ENCODE measurements at regions not wholly inside any gene's neighbourhood (a gene's known extent, or its start where the extent isn't known, plus 50 kb on each side); places are given as distances from the start of the nearest gene placed in this dataset.

GRCh38 chr11:79742176-79742575 lies 301.3 kb upstream of the TENM4 start:
- no peak for DNase-seq (ENCODE audit: low spot score)

- no peak for DNase-seq (ENCODE audit: low spot score)
Observed at GRCh38 chr11:79739591-79739990, 298.8 kb upstream of the TENM4 start.

GRCh38 chr11:79727221-79727620 lies 286.4 kb upstream of the TENM4 start:
- no peak for DNase-seq (ENCODE audit: low spot score)

GRCh38 chr11:79720115-79720514 lies 279.3 kb upstream of the TENM4 start:
- DNase-seq (ENCODE audit: low spot score) = no peak

- DNase-seq (ENCODE audit: low spot score) = peak; percentile 35
Observed at GRCh38 chr11:79708319-79708932, 267.6 kb upstream of the TENM4 start.

- no peak for DNase-seq (ENCODE audit: low spot score)
Observed at GRCh38 chr11:79705648-79706047, 264.8 kb upstream of the TENM4 start.

GRCh38 chr11:79702303-79702702 lies 261.5 kb upstream of the TENM4 start:
- no peak for DNase-seq (ENCODE audit: low spot score)

GRCh38 chr11:79699246-79699645 lies 258.4 kb upstream of the TENM4 start:
- no peak for DNase-seq (ENCODE audit: low spot score)

GRCh38 chr11:79697905-79698304 lies 257.1 kb upstream of the TENM4 start:
- no peak for DNase-seq (ENCODE audit: low spot score)

- DNase-seq (ENCODE audit: low spot score) = no peak
Observed at GRCh38 chr11:79694368-79694767, 253.5 kb upstream of the TENM4 start.

GRCh38 chr11:79691445-79691844 lies 250.6 kb upstream of the TENM4 start:
- no peak for DNase-seq (ENCODE audit: low spot score)

- no peak for DNase-seq (ENCODE audit: low spot score)
Observed at GRCh38 chr11:79686703-79687419, 246.0 kb upstream of the TENM4 start.

- DNase-seq (ENCODE audit: low spot score) = no peak
Observed at GRCh38 chr11:79683930-79684329, 243.1 kb upstream of the TENM4 start.

- DNase-seq (ENCODE audit: low spot score) = no peak
Observed at GRCh38 chr11:79678780-79679452, 238.1 kb upstream of the TENM4 start.

GRCh38 chr11:79676396-79676795 lies 235.6 kb upstream of the TENM4 start:
- no peak for DNase-seq (ENCODE audit: low spot score)

- no peak for DNase-seq (ENCODE audit: low spot score)
Observed at GRCh38 chr11:79675081-79675480, 234.3 kb upstream of the TENM4 start.

- no peak for DNase-seq (ENCODE audit: low spot score)
Observed at GRCh38 chr11:79672786-79673185, 232.0 kb upstream of the TENM4 start.

- no peak for DNase-seq (ENCODE audit: low spot score)
Observed at GRCh38 chr11:79671401-79671800, 230.6 kb upstream of the TENM4 start.

GRCh38 chr11:79670882-79671281 lies 230.1 kb upstream of the TENM4 start:
- DNase-seq (ENCODE audit: low spot score) = no peak

- DNase-seq (ENCODE audit: low spot score) = no peak
Observed at GRCh38 chr11:79668575-79668974, 227.7 kb upstream of the TENM4 start.

- DNase-seq (ENCODE audit: low spot score) = no peak
Observed at GRCh38 chr11:79667380-79667779, 226.6 kb upstream of the TENM4 start.

- DNase-seq (ENCODE audit: low spot score) = no peak
Observed at GRCh38 chr11:79663017-79663416, 222.2 kb upstream of the TENM4 start.

- no peak for DNase-seq (ENCODE audit: low spot score)
Observed at GRCh38 chr11:79661373-79661772, 220.5 kb upstream of the TENM4 start.

Measured in HuH-7 (cell line).